ENCODE measurements at regions not wholly inside any gene's neighbourhood (a gene's known extent, or its start where the extent isn't known, plus 50 kb on each side); places are given as distances from the start of the nearest gene placed in this dataset.
"Not testable (repeated sequence)": the region's sequence is repeated elsewhere in the genome, so short reads cannot be mapped to it uniquely, and the experiment has no call there.

DNA sequence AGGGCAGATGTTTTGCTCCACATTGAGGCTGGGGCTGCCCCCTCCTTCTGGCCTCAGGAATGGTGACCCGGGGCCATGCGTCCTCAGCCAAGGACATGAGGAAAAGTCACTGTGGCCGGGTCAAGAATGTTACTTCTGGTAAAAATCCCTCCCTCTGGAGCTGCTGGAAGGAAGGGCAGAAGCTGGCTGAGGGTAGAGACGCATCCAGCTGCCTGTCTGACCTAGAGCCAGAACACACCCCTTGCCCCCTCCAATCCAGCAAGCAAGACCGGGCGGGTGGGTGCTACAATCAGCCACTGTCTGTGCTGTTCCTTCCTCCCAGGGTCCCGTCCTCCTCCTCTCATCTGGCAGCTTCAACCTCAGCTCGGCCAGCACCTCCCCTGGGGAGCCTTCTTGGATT is 59.0 kb downstream of the PTPRS start:
- Histone ChIP-seq H3K4me1 (ENCODE audit: insufficient read depth, low read length) (no peaks in the 10 kb centered on the region), H3K79me2 (ENCODE audit: insufficient read depth, low read length) (peaks cover 9% of the 10 kb centered on the region), H3K9ac (ENCODE audit: low read length) (no peak overlapping the region), H3K27ac (ENCODE audit: low read depth, low read length) (no peak overlapping the region), H3K4me3 (ENCODE audit: insufficient read depth, low read depth, low read length) (no peak overlapping the region), H3K9me3 (ENCODE audit: insufficient read depth, low read depth, low read length) (no peaks in the 10 kb centered on the region), H3K27me3 (ENCODE audit: insufficient read depth, low read length) (no peaks in the 10 kb centered on the region), H4K20me1 (ENCODE audit: insufficient read depth, low read length) (peaks cover 36% of the 10 kb centered on the region), H2AFZ (ENCODE audit: low read depth, low read length) (no peak overlapping the region), H3K36me3 (ENCODE audit: insufficient read depth, low read length) (peaks cover 10% of the 10 kb centered on the region), H3K4me2 (ENCODE audit: low read length) (no peak overlapping the region)
- H3K36me3 Mint-ChIP-seq (ENCODE audit: low read depth, unreplicated experiment), result peaks cover 18% of the 10 kb centered on the region
- no peak overlapping the region for H3K4me3 Mint-ChIP-seq (ENCODE audit: unreplicated experiment)
- no peaks in the 10 kb centered on the region for H3K9me3 Mint-ChIP-seq (ENCODE audit: unreplicated experiment)
- DNase-seq (ENCODE audit: low read depth) (no peak), FAIRE-seq (no peak)
- no peaks in the 10 kb centered on the region for H3K27me3 Mint-ChIP-seq (ENCODE audit: low read depth, unreplicated experiment)
- no peak overlapping the region for H3K27ac Mint-ChIP-seq (ENCODE audit: unreplicated experiment)
- no peak for TF ChIP-seq EZH2 (IDR thresholded peaks at IDR 0.05; ENCODE audit: insufficient read depth, low read length)
- TF ChIP-seq, protein P1, sequence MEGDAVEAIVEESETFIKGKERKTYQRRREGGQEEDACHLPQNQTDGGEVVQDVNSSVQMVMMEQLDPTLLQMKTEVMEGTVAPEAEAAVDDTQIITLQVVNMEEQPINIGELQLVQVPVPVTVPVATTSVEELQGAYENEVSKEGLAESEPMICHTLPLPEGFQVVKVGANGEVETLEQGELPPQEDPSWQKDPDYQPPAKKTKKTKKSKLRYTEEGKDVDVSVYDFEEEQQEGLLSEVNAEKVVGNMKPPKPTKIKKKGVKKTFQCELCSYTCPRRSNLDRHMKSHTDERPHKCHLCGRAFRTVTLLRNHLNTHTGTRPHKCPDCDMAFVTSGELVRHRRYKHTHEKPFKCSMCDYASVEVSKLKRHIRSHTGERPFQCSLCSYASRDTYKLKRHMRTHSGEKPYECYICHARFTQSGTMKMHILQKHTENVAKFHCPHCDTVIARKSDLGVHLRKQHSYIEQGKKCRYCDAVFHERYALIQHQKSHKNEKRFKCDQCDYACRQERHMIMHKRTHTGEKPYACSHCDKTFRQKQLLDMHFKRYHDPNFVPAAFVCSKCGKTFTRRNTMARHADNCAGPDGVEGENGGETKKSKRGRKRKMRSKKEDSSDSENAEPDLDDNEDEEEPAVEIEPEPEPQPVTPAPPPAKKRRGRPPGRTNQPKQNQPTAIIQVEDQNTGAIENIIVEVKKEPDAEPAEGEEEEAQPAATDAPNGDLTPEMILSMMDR (IDR thresholded peaks at IDR 0.05; ENCODE audit: insufficient read depth, low read depth, low read length), result no peak
- no peaks in the 10 kb centered on the region for H3K4me1 Mint-ChIP-seq (ENCODE audit: low read depth, unreplicated experiment)

DNA sequence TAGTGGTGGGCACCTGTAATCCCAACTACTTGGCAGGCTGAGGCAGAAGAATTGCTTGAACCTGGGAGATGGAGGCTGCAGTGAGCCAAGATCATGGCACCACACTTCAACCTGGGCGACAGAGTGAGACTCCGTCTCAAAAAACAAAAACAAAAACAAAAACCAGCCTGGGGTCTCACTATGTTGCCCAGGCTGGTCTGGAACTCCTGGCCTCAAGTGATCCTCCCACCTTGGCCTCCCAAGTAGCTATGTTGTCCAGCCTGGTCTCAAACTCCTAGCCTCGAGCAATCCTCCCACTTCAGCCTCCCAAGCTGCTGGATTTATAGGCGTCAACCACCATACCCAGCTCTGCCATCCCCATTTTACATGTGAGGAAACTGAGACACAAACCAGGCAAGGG is 64.9 kb downstream of the PTPRS start:
- not testable (repeated sequence) for H3K79me2 ChIP-seq (ENCODE audit: insufficient read depth, low read length); H3K27ac Mint-ChIP-seq (ENCODE audit: unreplicated experiment); H3K27me3 ChIP-seq (ENCODE audit: insufficient read depth, low read length); H3K9me3 Mint-ChIP-seq (ENCODE audit: unreplicated experiment); H3K4me2 ChIP-seq (ENCODE audit: low read length); H3K9me3 ChIP-seq (ENCODE audit: insufficient read depth, low read depth, low read length); H3K4me3 Mint-ChIP-seq (ENCODE audit: unreplicated experiment); H2AFZ ChIP-seq (ENCODE audit: low read depth, low read length); H3K27me3 Mint-ChIP-seq (ENCODE audit: low read depth, unreplicated experiment); FAIRE-seq; DNase-seq (ENCODE audit: low read depth); H3K36me3 Mint-ChIP-seq (ENCODE audit: low read depth, unreplicated experiment); H3K9ac ChIP-seq (ENCODE audit: low read length); H3K4me3 ChIP-seq (ENCODE audit: insufficient read depth, low read depth, low read length); H3K36me3 ChIP-seq (ENCODE audit: insufficient read depth, low read length); H3K4me1 Mint-ChIP-seq (ENCODE audit: low read depth, unreplicated experiment); H3K4me1 ChIP-seq (ENCODE audit: insufficient read depth, low read length); H3K27ac ChIP-seq (ENCODE audit: low read depth, low read length)
- H4K20me1 ChIP-seq (ENCODE audit: insufficient read depth, low read length), result peaks cover 12% of the 10 kb centered on the region

DNA sequence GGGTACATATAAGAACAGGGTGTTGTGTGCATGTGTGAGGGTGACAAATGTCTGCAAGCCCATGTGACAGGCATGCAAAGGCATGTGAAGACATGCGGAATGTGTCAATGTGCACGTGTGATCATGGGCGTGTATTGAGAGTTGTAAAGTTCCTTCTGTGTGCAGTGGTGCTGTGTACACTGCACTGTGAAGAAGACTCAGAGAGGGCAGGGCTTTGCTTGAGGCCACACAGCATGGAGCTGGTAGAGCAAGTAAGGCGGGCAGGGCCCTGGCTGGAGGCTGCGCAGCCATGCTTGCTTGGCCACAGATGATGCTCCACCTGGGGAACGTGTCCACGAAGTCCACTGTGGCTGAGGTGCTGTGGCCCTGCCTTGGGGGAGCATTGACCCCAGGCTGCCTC is 66.8 kb downstream of the PTPRS start:
- Histone ChIP-seq H4K20me1 (ENCODE audit: insufficient read depth, low read length) (peaks cover 12% of the 10 kb centered on the region), H3K27ac (ENCODE audit: low read depth, low read length) (no peak overlapping the region), H3K9me3 (ENCODE audit: insufficient read depth, low read depth, low read length) (no peaks in the 10 kb centered on the region), H3K4me2 (ENCODE audit: low read length) (no peak overlapping the region), H3K79me2 (ENCODE audit: insufficient read depth, low read length) (no peaks in the 10 kb centered on the region), H3K4me1 (ENCODE audit: insufficient read depth, low read length) (no peaks in the 10 kb centered on the region), H2AFZ (ENCODE audit: low read depth, low read length) (no peak overlapping the region), H3K36me3 (ENCODE audit: insufficient read depth, low read length) (peaks cover 9% of the 10 kb centered on the region), H3K4me3 (ENCODE audit: insufficient read depth, low read depth, low read length) (no peak overlapping the region), H3K9ac (ENCODE audit: low read length) (no peak overlapping the region), H3K27me3 (ENCODE audit: insufficient read depth, low read length) (no peaks in the 10 kb centered on the region)
- Mint-ChIP-seq H3K4me3 (ENCODE audit: unreplicated experiment) (no peak overlapping the region), H3K9me3 (ENCODE audit: unreplicated experiment) (no peaks in the 10 kb centered on the region), H3K27ac (ENCODE audit: unreplicated experiment) (no peak overlapping the region), H3K27me3 (ENCODE audit: low read depth, unreplicated experiment) (no peaks in the 10 kb centered on the region), H3K4me1 (ENCODE audit: low read depth, unreplicated experiment) (no peaks in the 10 kb centered on the region), H3K36me3 (ENCODE audit: low read depth, unreplicated experiment) (peaks cover 5% of the 10 kb centered on the region)
- DNase-seq (ENCODE audit: low read depth) (no peak), FAIRE-seq (no peak)
- TF ChIP-seq, protein P1 (IDR thresholded peaks at IDR 0.05; ENCODE audit: insufficient read depth, low read depth, low read length), result no peak
- TF ChIP-seq EZH2 (IDR thresholded peaks at IDR 0.05; ENCODE audit: insufficient read depth, low read length), result no peak

All from astrocyte (in vitro differentiated cells and primary cell).